ENCODE measurements at regions not wholly inside any gene's neighbourhood (a gene's known extent, or its start where the extent isn't known, plus 50 kb on each side); places are given as distances from the start of the nearest gene placed in this dataset.
"Not testable (repeated sequence)": the region's sequence is repeated elsewhere in the genome, so short reads cannot be mapped to it uniquely, and the experiment has no call there.

DNA sequence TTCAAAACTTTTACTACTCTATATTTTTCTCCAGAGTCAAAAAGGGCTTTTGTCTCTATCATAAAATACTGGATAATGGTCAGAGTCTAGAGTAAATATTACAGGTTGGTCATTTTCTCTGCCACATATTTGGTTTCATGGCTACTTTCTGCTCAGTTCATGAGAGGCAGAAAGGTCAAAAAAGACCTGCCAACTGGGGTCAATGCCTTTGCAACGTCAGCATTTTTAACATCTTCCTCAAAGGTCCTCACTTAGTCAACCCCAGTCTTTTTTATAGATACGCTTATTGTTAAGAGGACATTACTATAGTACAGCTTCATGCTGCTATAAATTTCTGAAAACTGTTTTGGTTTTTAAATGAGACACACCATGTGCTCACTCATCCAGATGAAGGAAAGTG lies 312.1 kb upstream of the ARHGEF26 start:
- Histone ChIP-seq H3K4me2 (ENCODE audit: low read length) (no peak overlapping the region), H3K79me2 (ENCODE audit: insufficient read depth, low read depth, low read length) (no peaks in the 10 kb centered on the region), H4K20me1 (ENCODE audit: insufficient read depth, low read length) (no peaks in the 10 kb centered on the region), H3K4me3 (ENCODE audit: low read depth, low read length, poor library complexity, severe bottlenecking) (no peak overlapping the region), H3K9me3 (ENCODE audit: low read length) (no peaks in the 10 kb centered on the region), H2AFZ (ENCODE audit: low read length) (no peak overlapping the region), H3K9me2 (ENCODE audit: insufficient read depth, low read length) (no peaks in the 10 kb centered on the region), H3K27ac (ENCODE audit: low read depth, low read length, poor library complexity, severe bottlenecking) (no peak overlapping the region), H3K36me3 (ENCODE audit: insufficient read depth, low read length) (no peaks in the 10 kb centered on the region), H3K4me1 (ENCODE audit: insufficient read depth, low read length, poor library complexity, severe bottlenecking) (no peaks in the 10 kb centered on the region)
- CTCF ChIA-PET (ENCODE audit: unreplicated experiment): no interaction called here
- no TSS peak for BruUV-seq (replicated peaks)
- DNase-seq (ENCODE audit: low spot score): no peak
- TF ChIP-seq EZH2phosphoT487 (IDR thresholded peaks at IDR 0.05; ENCODE audit: borderline replicate concordance, low read depth, low read length): no peak
- TF ChIP-seq, protein P1, sequence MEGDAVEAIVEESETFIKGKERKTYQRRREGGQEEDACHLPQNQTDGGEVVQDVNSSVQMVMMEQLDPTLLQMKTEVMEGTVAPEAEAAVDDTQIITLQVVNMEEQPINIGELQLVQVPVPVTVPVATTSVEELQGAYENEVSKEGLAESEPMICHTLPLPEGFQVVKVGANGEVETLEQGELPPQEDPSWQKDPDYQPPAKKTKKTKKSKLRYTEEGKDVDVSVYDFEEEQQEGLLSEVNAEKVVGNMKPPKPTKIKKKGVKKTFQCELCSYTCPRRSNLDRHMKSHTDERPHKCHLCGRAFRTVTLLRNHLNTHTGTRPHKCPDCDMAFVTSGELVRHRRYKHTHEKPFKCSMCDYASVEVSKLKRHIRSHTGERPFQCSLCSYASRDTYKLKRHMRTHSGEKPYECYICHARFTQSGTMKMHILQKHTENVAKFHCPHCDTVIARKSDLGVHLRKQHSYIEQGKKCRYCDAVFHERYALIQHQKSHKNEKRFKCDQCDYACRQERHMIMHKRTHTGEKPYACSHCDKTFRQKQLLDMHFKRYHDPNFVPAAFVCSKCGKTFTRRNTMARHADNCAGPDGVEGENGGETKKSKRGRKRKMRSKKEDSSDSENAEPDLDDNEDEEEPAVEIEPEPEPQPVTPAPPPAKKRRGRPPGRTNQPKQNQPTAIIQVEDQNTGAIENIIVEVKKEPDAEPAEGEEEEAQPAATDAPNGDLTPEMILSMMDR (conservative IDR thresholded peaks at IDR 0.05; ENCODE audit: low read length): no peak
- intact Hi-C loops (cut with micrococcal nuclease; ENCODE audit: unreplicated experiment): no loop called here
- POLR2A ChIA-PET: no interaction called here

DNA sequence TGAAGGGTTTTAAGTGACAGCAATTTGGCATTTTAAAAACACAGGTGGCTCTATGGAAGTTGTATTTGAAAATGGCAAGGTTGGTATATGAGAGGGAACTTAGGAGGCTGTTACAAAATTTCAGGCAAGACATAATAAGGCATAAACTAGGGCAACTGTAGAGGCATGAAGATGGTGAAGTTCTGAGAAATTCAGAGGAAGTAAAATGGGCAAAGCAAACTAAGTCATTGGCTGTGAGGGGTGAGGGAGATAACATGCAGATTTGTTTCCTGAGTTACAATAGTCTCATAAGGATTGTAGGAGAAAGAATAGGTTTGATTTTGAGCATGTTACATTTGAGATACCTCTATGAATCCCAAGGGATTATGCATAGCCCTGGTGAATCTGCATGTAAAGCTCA lies 302.9 kb upstream of the ARHGEF26 start:
- no TSS peak for BruUV-seq (replicated peaks)

DNA sequence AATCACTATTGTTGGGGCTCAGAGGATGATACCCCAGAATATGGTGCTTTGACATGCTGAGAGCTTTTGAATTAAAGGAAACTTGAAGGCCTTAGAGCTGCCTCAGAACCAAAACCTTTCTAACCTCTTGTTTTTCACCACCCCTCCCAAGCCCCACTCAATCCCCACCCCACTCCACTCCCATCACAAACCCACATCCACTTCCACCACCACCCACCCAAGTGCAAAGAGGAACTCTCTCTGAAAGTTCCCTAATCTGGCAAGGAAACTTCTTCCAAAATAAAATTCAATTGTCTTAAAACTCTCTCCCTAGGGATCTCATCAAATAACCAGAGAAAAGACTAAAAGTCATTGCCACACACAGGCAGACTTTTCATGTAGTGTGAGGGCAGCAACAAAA lies 301.2 kb upstream of the ARHGEF26 start:
- H3K27ac ChIP-seq (ENCODE audit: low read depth, low read length, poor library complexity, severe bottlenecking): no peak overlapping the region
- H3K4me1 ChIP-seq (ENCODE audit: insufficient read depth, low read length, poor library complexity, severe bottlenecking): no peaks in the 10 kb centered on the region
- no peaks in the 10 kb centered on the region for H3K9me2 ChIP-seq (ENCODE audit: insufficient read depth, low read length)
- intact Hi-C loops (cut with micrococcal nuclease; ENCODE audit: unreplicated experiment): no loop called here
- H3K9me3 ChIP-seq (ENCODE audit: low read length): no peaks in the 10 kb centered on the region
- POLR2A ChIA-PET: interaction anchor here (0.6 kb wide), 1 partner anchor 1851 kb away, joined by 3 read pairs; no protein-coding TSS in a partner anchor
- H4K20me1 ChIP-seq (ENCODE audit: insufficient read depth, low read length): no peaks in the 10 kb centered on the region
- no peak overlapping the region for H2AFZ ChIP-seq (ENCODE audit: low read length)
- H3K4me3 ChIP-seq (ENCODE audit: low read depth, low read length, poor library complexity, severe bottlenecking): no peak overlapping the region
- TF ChIP-seq EZH2phosphoT487 (IDR thresholded peaks at IDR 0.05; ENCODE audit: borderline replicate concordance, low read depth, low read length): no peak
- TF ChIP-seq, protein P1 (conservative IDR thresholded peaks at IDR 0.05; ENCODE audit: low read length): no peak
- CTCF ChIA-PET (ENCODE audit: unreplicated experiment): no interaction called here
- no peaks in the 10 kb centered on the region for H3K36me3 ChIP-seq (ENCODE audit: insufficient read depth, low read length)
- H3K4me2 ChIP-seq (ENCODE audit: low read length): no peak overlapping the region
- no peak for DNase-seq (ENCODE audit: low spot score)
- no TSS peak for BruUV-seq (replicated peaks)
- H3K79me2 ChIP-seq (ENCODE audit: insufficient read depth, low read depth, low read length): no peaks in the 10 kb centered on the region

More for the DNA sequence above, 302.9 kb upstream of the ARHGEF26 start:
- no peak for DNase-seq (ENCODE audit: low spot score)
- Histone ChIP-seq H2AFZ (ENCODE audit: low read length) (no peak overlapping the region), H3K36me3 (ENCODE audit: insufficient read depth, low read length) (no peaks in the 10 kb centered on the region), H3K27ac (ENCODE audit: low read depth, low read length, poor library complexity, severe bottlenecking) (no peak overlapping the region), H3K9me3 (ENCODE audit: low read length) (no peaks in the 10 kb centered on the region), H4K20me1 (ENCODE audit: insufficient read depth, low read length) (no peaks in the 10 kb centered on the region), H3K9me2 (ENCODE audit: insufficient read depth, low read length) (no peaks in the 10 kb centered on the region), H3K4me1 (ENCODE audit: insufficient read depth, low read length, poor library complexity, severe bottlenecking) (no peaks in the 10 kb centered on the region), H3K4me3 (ENCODE audit: low read depth, low read length, poor library complexity, severe bottlenecking) (no peak overlapping the region), H3K79me2 (ENCODE audit: insufficient read depth, low read depth, low read length) (no peaks in the 10 kb centered on the region), H3K4me2 (ENCODE audit: low read length) (no peak overlapping the region)
- CTCF ChIA-PET (ENCODE audit: unreplicated experiment): no interaction called here
- intact Hi-C loops (cut with micrococcal nuclease; ENCODE audit: unreplicated experiment): no loop called here
- POLR2A ChIA-PET: no interaction called here
- TF ChIP-seq, protein P1 (conservative IDR thresholded peaks at IDR 0.05; ENCODE audit: low read length): no peak
- TF ChIP-seq EZH2phosphoT487 (IDR thresholded peaks at IDR 0.05; ENCODE audit: borderline replicate concordance, low read depth, low read length): no peak

DNA sequence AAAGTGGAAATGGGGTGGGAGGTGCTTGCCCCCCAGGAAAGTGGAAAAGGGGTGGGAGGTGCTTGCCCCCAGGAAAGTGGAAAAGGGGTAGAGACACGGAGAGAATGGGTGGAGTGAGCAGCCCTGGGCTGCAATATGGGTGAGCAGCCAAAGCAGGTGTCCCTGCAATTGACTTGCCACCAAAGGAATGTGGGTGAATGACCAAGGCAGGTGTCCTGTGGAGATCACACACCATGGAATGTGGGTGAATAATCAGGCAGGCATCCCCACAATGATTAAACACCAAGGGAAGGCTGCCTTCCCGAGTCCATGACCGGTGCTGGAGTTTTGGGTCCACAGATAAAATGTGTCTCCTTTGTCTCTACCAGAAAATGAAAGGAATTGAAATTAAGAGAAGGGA lies 292.8 kb upstream of the ARHGEF26 start:
- H4K20me1 ChIP-seq (ENCODE audit: insufficient read depth, low read length); H3K4me3 ChIP-seq (ENCODE audit: low read depth, low read length, poor library complexity, severe bottlenecking); H2AFZ ChIP-seq (ENCODE audit: low read length); H3K36me3 ChIP-seq (ENCODE audit: insufficient read depth, low read length); BruUV-seq (replicated peaks); CTCF ChIA-PET (ENCODE audit: unreplicated experiment); DNase-seq (ENCODE audit: low spot score); H3K27ac ChIP-seq (ENCODE audit: low read depth, low read length, poor library complexity, severe bottlenecking); H3K79me2 ChIP-seq (ENCODE audit: insufficient read depth, low read depth, low read length); H3K4me2 ChIP-seq (ENCODE audit: low read length); H3K4me1 ChIP-seq (ENCODE audit: insufficient read depth, low read length, poor library complexity, severe bottlenecking); H3K9me2 ChIP-seq (ENCODE audit: insufficient read depth, low read length); H3K9me3 ChIP-seq (ENCODE audit: low read length); intact Hi-C loops (cut with micrococcal nuclease; ENCODE audit: unreplicated experiment); POLR2A ChIA-PET: not testable (repeated sequence)
